ENCODE measurements at regions not wholly inside any gene's neighbourhood (a gene's known extent, or its start where the extent isn't known, plus 50 kb on each side); places are given as distances from the start of the nearest gene placed in this dataset.

- Histone ChIP-seq H3K27ac (ENCODE audit: low read depth, low read length) (no peak overlapping the region), H3K79me2 (ENCODE audit: insufficient read depth, low read length) (no peaks in the 10 kb centered on the region), H3K4me1 (ENCODE audit: control insufficient read depth in 1 of 2, insufficient read depth in 2 of 2, low read length in 2 of 2) (no peaks in the 10 kb centered on the region), H3K27me3 (ENCODE audit: insufficient read depth, low read length) (no peaks in the 10 kb centered on the region), H2AFZ (ENCODE audit: low read depth, low read length, poor library complexity, severe bottlenecking) (no peak overlapping the region), H3K9me3 (ENCODE audit: control insufficient read depth in 1 of 2, insufficient read depth in 1 of 2, low read depth in 1 of 2, low read length in 2 of 2) (peaks cover 0 to 11% of the 10 kb centered on the region in 2 experiments; a peak in 2 of 4 replicates), H3K4me2 (ENCODE audit: low read length) (no peak overlapping the region), H3K36me3 (ENCODE audit: control insufficient read depth in 1 of 2, insufficient read depth in 2 of 2, low read length in 2 of 2) (no peaks in the 10 kb centered on the region), H3K4me3 (replicated peaks in 1 of 2; ENCODE audit: low read depth in 1 of 2, low read length in 2 of 2) (no peak overlapping the region), H4K20me1 (ENCODE audit: insufficient read depth) (no peaks in the 10 kb centered on the region), H3K9ac (ENCODE audit: low read length) (no peak overlapping the region), H3K9me2 (ENCODE audit: insufficient read depth) (no peaks in the 10 kb centered on the region)
- intact Hi-C loops (cut with micrococcal nuclease), result no loop called here
- ChIA-PET POLR2A (no interaction called here), RAD21 (ENCODE audit: low non-redundant PET in 1 of 2, low total read pairs in 2 of 2, uncharacterized antibody in 2 of 2, unreplicated experiment in 2 of 2) (no interaction called here), CTCF (no interaction called here)
- no peak for TF ChIP-seq SP1 (IDR thresholded peaks at IDR 0.05; ENCODE audit: low read depth)
- no peak for TF ChIP-seq TCF7L2 (IDR thresholded peaks at IDR 0.05; ENCODE audit: borderline replicate concordance, extremely low read depth, insufficient read depth, insufficient read length)
- no peak for TF ChIP-seq JUND (IDR thresholded peaks at IDR 0.05)
- TF ChIP-seq EZH2 (IDR thresholded peaks at IDR 0.05), result no peak
- TF ChIP-seq EGR1 (IDR thresholded peaks at IDR 0.05; ENCODE audit: low read depth), result no peak
- no peak for TF ChIP-seq ELF1 (IDR thresholded peaks at IDR 0.05; ENCODE audit: borderline replicate concordance, low read depth)
- no peak for ATAC-seq
- no TSS peak for BruUV-seq (replicated peaks)
- DNase-seq (ENCODE audit: low read depth, low spot score), result no peak
Observed at GRCh38 chr15:25939122-25939521, 76.0 kb upstream of the ATP10A start.

GRCh38 chr15:25937796-25938195 is 74.7 kb upstream of the ATP10A start:
- H3K4me2 ChIP-seq (ENCODE audit: low read length), result no peak overlapping the region
- peaks cover 0 to 15% of the 10 kb centered on the region in 2 experiments; a peak in 2 of 4 replicates for H3K9me3 ChIP-seq (ENCODE audit: control insufficient read depth in 1 of 2, insufficient read depth in 1 of 2, low read depth in 1 of 2, low read length in 2 of 2)
- H3K9ac ChIP-seq (ENCODE audit: low read length), result no peak overlapping the region
- H2AFZ ChIP-seq (ENCODE audit: low read depth, low read length, poor library complexity, severe bottlenecking), result no peak overlapping the region
- BruUV-seq (replicated peaks), result no TSS peak
- DNase-seq (ENCODE audit: low read depth, low spot score) (no peak), ATAC-seq (no peak)
- intact Hi-C loops (cut with micrococcal nuclease), result no loop called here
- TF ChIP-seq ZBTB33 (IDR thresholded peaks at IDR 0.05; ENCODE audit: extremely low read depth, insufficient replicate concordance, low read length) (no peak), SP1 (IDR thresholded peaks at IDR 0.05; ENCODE audit: low read depth) (no peak), RAD21 (IDR thresholded peaks at IDR 0.05; ENCODE audit: low read depth) (no peak), TCF7L2 (IDR thresholded peaks at IDR 0.05; ENCODE audit: borderline replicate concordance, extremely low read depth, insufficient read depth, insufficient read length) (no peak), CTCF (IDR thresholded peaks at IDR 0.05 in 2 of 3, conservative IDR thresholded peaks at IDR 0.05 in 1 of 3; ENCODE audit: borderline replicate concordance in 1 of 3, insufficient read depth in 1 of 3, low read depth in 2 of 3, low read length in 2 of 3) (no peak), CBX3 (IDR thresholded peaks at IDR 0.05; ENCODE audit: low read depth) (no peak), SIN3A (IDR thresholded peaks at IDR 0.05; ENCODE audit: low read depth) (no peak)
- no peak overlapping the region for H3K4me3 ChIP-seq (replicated peaks in 1 of 2; ENCODE audit: low read depth in 1 of 2, low read length in 2 of 2)
- no peaks in the 10 kb centered on the region for H3K36me3 ChIP-seq (ENCODE audit: control insufficient read depth in 1 of 2, insufficient read depth in 2 of 2, low read length in 2 of 2)
- H3K27ac ChIP-seq (ENCODE audit: low read depth, low read length), result no peak overlapping the region
- H3K27me3 ChIP-seq (ENCODE audit: insufficient read depth, low read length), result no peaks in the 10 kb centered on the region
- ChIA-PET RAD21 (ENCODE audit: low non-redundant PET in 1 of 2, low total read pairs in 2 of 2, uncharacterized antibody in 2 of 2, unreplicated experiment in 2 of 2) (no interaction called here), POLR2A (no interaction called here), CTCF (no interaction called here)
- no peaks in the 10 kb centered on the region for H4K20me1 ChIP-seq (ENCODE audit: insufficient read depth)
- H3K79me2 ChIP-seq (ENCODE audit: insufficient read depth, low read length), result no peaks in the 10 kb centered on the region
- H3K9me2 ChIP-seq (ENCODE audit: insufficient read depth), result no peaks in the 10 kb centered on the region
- H3K4me1 ChIP-seq (ENCODE audit: control insufficient read depth in 1 of 2, insufficient read depth in 2 of 2, low read length in 2 of 2), result no peaks in the 10 kb centered on the region
